ENCODE measurements at regions not wholly inside any gene's neighbourhood (a gene's known extent, or its start where the extent isn't known, plus 50 kb on each side); places are given as distances from the start of the nearest gene placed in this dataset.

- no peak for DNase-seq
Observed at GRCh38 chr1:201711811-201712210, 117.1 kb upstream of the IPO9 start.

DNA sequence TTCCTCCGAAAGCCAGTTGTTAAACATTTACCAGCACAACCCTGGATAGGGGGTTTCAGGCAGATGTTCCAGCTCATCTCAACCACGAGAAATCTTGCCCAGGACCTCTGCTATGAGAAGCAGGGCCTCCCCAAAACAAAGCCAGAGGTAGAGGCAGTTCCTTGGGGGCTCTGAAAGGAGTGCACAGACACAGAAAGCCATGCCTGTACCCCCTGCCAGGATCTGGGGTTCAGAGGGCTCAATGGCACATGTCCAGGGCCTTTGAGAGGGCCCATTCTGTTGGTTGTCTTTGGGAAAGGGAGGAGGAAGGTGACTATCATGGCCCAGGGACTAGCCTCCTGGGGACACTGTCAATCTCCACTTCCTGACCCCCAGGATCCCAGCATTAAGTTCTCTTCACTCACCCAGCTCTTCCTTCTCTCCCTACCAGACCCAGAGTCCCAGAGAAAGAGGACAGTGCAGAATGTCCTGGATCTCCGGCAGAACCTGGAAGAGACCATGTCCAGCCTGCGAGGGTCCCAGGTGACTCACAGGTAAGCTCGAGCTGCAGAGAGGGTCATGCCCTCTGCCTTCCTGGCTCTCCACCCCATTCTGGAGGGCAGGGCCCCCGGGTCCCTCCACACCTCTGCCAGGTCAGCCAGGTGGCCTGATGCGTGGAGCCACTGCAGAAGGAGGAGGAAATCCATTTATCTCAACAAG lies 116.4 kb upstream of the IPO9 start:
- no peak for DNase-seq

DNA sequence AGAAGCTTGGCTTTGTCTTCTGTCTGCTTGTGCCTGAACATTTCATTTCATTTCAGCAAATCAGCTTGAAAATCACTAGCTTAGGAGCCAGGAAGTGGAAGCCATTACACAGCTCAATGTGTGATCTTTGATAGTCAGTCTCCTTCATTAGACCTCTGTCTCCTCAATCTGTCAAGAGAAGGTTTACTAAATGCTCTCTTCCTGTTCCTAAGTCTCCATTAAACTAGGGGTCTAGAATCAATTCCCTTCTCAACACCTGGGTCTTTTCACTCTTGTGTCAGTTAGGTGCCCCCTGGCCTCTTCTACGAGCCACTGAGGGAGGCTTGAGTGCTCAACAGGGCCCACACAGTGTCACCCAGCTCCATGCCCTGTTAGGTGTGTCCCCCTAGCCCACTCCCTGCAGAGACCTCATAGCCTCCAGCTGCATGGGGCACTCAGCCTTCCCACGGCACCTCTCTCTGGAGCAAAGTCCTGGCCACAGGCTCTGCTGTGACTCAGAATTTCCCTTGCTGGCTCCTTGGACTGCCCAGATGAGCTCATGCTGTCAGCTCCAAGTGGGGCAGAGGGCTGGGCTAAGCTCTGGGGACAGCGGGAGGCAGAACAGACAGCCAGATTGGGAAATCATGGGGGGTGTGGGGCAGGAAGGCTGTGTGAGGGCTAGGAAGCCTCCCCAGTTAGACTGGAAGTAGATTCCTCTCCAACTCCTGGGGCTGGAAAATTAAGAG lies 115.7 kb upstream of the IPO9 start:
- DNase-seq, result no peak

GRCh38 chr1:201714542-201715329 lies 114.2 kb upstream of the IPO9 start:
- no peak for DNase-seq

DNA sequence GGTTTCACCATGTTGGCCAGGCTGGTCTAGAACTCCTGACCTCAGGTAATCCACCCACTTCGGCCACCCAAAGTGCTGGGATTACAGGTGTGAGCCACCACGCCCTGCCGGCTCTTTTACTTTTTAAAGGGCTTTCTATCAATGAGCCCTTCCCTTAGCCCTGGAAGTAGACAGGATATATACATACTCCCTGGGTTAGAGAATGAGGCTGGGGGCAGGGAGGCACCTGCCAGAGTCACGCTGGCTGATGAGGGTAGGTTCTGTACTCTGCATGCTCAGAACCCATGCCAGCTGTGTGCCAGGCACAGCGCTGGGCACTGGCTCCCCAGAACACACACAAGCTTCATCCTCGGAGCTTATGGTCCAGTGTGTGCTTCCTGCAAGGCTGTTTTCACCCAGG lies 113.6 kb upstream of the IPO9 start:
- no peak for DNase-seq

GRCh38 chr1:201715801-201716741 lies 112.9 kb upstream of the IPO9 start:
- no peak for DNase-seq

- no peak for DNase-seq
Observed at GRCh38 chr1:201716742-201717135, 112.2 kb upstream of the IPO9 start.

DNA sequence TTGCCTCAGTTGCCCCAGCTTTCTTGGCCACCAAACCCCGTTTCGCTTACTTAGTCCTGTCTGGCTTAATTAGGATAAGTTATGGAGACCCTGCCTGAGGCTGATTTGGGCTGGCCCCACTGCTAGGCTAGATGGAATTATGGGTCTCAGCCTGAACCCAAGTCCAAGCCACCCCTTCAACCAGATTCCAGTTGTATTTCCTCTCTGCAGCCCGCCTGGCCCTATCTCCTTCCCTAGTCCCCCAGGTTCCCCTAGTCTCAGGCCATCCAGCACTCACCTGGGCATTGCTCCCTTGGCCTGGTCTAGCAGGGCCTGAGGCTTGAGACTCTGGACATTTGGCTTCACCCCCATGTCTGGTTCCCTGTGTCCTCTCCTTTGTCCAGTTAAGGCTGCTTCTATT lies 111.7 kb upstream of the IPO9 start:
- no peak for DNase-seq

GRCh38 chr1:201718346-201719202 lies 110.4 kb upstream of the IPO9 start:
- DNase-seq, result no peak

DNA sequence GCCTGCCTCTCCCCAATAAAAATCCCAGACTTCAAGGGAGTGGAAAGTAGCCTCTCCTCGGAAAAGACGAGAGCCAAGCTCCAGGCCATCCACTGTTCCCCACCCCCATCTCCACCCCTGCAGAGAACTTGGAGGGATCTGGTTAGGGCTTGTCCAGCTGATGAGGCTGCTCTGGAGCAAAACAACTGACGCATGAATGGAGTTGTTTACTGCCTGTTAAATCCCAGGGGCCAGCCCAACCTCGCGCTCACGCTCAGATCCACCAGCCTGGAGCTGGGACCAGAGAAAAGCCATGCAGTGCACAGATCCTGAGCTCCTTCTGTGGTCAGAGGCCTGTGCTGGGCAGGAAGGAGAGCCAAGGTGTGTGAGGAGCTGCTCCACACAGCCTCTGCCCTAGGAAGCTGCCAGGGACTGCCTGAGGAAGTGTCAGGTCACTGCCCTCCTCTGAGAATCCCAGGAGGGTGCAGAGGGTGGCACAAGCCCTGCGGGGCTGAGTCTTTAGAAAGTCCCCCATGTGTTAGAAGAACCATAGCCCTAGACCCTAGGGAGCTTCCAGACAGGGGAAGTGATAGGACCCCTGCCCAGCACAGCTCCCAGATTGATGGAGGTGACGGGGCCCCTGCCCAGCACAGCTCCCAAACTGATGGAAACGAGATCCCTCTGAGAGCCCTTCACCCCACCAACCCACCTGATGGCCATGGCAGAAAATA lies 109.0 kb upstream of the IPO9 start:
- DNase-seq, result no peak

DNA sequence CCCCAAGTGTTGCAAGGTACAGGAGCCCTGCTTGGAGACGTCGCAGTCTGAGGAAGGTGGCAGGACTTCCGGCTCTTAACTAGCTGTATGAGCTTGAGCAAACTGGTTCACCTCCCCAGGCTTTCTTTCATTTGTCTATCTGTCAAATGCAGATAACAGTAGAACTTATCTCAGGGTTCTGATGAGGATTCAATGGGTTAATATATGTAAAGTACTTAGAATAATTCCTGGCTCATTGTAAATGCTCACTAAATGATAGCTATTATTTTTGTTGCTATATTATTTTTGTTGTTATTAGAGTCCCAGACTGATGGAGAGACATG lies 108.5 kb upstream of the IPO9 start:
- DNase-seq, result no peak

GRCh38 chr1:201721082-201722049 lies 107.6 kb upstream of the IPO9 start:
- DNase-seq, result no peak

DNA sequence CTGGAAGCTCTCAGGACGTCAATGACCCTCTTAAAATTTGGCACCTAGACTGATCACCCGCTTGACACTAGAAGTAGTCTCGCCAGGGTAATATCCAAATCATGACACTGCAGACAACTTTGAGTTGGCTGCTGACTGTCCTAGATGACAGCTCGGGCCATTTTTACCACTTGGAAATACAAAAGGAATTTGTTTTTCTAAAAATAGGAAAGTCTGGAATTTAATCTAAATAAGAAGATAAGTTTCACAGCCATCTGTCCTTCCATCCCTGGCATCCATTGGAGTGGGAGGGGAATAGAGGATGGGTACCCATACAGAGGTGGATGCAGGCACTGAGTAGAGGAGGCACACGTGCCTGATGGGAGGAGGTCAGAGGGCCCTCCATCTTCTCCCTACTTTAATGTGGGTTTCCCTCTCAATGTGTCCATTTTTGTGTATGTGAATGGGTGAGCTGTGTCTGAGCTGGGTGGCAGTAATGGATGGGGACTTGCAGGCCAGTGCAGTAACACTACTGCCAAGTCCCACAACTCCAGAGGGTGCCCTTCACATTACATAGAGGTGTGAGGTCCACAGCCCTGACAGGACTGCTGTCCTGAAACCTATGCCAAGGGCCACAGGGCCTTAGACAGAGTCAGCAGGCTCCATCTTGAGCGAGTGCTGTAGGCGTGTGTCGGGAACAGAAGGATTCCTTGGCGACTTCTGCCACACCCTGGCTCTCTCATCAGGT lies 104.8 kb upstream of the IPO9 start:
- no peak for DNase-seq

DNA sequence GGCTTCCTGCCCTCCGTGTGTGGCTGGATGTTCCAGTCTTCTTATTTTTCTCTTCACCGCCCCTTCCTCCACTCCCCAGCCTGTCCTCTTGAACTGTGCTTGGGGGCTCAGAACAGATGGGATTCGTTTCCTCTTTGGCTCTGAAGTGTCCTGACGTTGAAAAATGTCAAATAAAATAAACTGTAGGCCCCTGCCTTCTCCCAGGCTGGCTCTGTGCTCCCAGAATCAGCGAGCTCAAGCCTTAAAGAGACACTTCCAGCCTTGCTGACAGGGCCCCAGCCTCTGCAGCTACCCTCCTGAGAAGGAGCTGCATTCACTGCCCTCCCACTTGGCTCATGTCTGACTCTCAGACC lies 104.2 kb upstream of the IPO9 start:
- no peak for DNase-seq

- no peak for DNase-seq
Observed at GRCh38 chr1:201726700-201727099, 102.3 kb upstream of the IPO9 start.

- no peak for DNase-seq
Observed at GRCh38 chr1:201728731-201729130, 100.2 kb upstream of the IPO9 start.

GRCh38 chr1:201729973-201730608 lies 98.9 kb upstream of the IPO9 start:
- DNase-seq, result no peak

DNA sequence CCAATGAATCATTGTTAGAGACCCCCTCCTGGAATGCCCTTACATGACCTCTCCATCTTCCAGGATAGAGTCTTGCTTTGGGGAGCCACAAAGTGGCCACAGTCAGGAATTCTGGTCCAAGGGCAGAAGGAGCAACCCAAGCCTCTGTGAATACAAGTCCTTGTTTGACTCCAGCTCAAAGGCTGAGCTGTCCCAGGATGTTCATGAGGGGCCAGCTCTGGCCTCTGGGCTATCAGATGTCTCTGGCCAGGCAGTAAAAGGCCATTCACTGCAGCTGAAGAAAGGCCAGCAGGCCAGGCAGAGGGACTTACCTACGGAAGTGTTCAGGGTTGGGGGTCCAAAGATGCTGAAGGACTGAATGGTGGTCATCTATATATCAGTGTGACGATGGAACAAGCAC lies 98.3 kb upstream of the IPO9 start:
- DNase-seq, result no peak

DNA sequence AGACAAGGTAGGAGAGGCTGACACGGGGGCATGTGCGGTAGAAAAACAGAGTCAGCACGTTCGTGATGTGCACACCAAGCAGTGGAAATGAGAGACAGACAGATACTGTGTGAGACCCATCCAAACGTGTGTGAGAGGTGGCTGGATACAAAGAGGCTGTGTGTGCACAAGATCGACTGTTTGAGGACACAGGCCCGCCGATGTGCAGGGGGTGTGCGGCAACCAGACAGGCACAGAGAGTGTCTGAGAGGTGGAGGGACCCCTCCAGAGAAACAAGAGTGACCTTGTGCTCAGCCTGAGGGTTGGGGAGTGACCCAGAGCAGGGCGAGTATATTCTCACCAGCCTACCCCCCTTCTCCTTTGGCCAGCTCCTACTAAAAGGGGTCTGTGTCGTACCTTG lies 97.8 kb upstream of the IPO9 start:
- DNase-seq, result no peak
